ENCODE measurements at regions not wholly inside any gene's neighbourhood (a gene's known extent, or its start where the extent isn't known, plus 50 kb on each side); places are given as distances from the start of the nearest gene placed in this dataset.
"Not testable (repeated sequence)": the region's sequence is repeated elsewhere in the genome, so short reads cannot be mapped to it uniquely, and the experiment has no call there.

DNA sequence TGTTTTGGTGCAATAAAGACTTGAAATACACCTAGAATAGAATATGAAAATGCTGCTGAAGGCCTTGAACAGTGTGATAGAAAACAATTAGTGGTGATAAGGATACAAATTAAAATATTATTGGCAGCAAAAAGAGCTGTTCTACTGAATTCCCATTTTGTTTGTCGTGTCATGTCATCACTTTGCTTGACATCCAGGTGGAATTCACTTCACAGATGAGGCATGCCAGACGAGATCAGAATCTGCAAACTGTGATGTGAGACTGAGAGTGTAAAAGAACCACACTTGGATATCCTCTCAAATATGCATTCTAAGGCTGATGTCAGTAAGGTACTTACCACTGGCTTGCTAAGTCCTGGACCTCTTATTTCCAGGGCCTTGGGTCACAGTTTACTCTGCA lies 635.1 kb upstream of the STXBP6 start:
- no peak overlapping the region for H3K9ac ChIP-seq (ENCODE audit: insufficient read depth, low read length)
- H3K36me3 ChIP-seq (ENCODE audit: control insufficient read depth, insufficient read depth, low read length), result no peaks in the 10 kb centered on the region
- no peak overlapping the region for H3K4me3 ChIP-seq (replicated peaks in 1 of 4; ENCODE audit: control extremely low read depth in 1 of 4, insufficient read depth in 1 of 4, low read depth in 3 of 4, low read length in 4 of 4)
- no peaks in the 10 kb centered on the region for H3K27me3 ChIP-seq (ENCODE audit: control insufficient read depth, insufficient read depth, low read length)
- H3K79me2 ChIP-seq (ENCODE audit: control insufficient read depth, insufficient read depth, low read length), result no peaks in the 10 kb centered on the region
- TF ChIP-seq, protein P1, sequence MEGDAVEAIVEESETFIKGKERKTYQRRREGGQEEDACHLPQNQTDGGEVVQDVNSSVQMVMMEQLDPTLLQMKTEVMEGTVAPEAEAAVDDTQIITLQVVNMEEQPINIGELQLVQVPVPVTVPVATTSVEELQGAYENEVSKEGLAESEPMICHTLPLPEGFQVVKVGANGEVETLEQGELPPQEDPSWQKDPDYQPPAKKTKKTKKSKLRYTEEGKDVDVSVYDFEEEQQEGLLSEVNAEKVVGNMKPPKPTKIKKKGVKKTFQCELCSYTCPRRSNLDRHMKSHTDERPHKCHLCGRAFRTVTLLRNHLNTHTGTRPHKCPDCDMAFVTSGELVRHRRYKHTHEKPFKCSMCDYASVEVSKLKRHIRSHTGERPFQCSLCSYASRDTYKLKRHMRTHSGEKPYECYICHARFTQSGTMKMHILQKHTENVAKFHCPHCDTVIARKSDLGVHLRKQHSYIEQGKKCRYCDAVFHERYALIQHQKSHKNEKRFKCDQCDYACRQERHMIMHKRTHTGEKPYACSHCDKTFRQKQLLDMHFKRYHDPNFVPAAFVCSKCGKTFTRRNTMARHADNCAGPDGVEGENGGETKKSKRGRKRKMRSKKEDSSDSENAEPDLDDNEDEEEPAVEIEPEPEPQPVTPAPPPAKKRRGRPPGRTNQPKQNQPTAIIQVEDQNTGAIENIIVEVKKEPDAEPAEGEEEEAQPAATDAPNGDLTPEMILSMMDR (conservative IDR thresholded peaks at IDR 0.05 in 1 of 2, IDR thresholded peaks at IDR 0.05 in 1 of 2; ENCODE audit: low read depth in 1 of 2, low read length in 2 of 2), result no peak
- no peak for TF ChIP-seq EZH2 (IDR thresholded peaks at IDR 0.05; ENCODE audit: low read length, missing control alignments)
- DNase-seq (ENCODE audit: low read depth in 2 of 2), result no peak
- no peaks in the 10 kb centered on the region for H4K20me1 ChIP-seq (ENCODE audit: control insufficient read depth, extremely low read depth, insufficient read depth, low read length)
- no peak overlapping the region for H3K27ac ChIP-seq (ENCODE audit: insufficient read depth, low read length)
- no peaks in the 10 kb centered on the region for H3K4me1 ChIP-seq (ENCODE audit: control insufficient read depth, extremely low read depth, insufficient read depth, low read length)
- no peak overlapping the region for H3K4me2 ChIP-seq (ENCODE audit: extremely low read depth, insufficient read depth, low read length)
- no peak overlapping the region for H2AFZ ChIP-seq (ENCODE audit: low read length)
- H3K9me3 ChIP-seq (ENCODE audit: control insufficient read depth, insufficient read depth, low read depth, low read length), result no peaks in the 10 kb centered on the region

DNA sequence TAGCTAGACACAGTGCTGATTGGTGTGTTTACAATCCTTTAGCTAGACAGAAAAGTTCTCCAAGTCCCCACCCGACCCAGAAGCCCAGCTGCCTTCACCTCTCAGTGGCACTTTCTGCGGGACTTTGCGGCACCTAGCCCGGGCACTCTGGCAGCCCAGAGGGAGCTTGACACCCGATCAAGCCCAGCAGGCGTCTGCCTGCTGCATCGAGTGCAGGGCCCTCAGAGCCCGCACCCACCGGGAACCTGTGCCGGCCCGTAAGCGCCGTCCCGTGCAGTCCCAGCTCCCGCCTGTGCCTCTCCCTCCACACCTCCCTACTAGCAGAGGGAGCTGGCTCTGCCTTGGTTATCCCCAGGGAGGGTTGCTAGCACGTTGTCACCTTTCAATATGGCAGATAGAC lies 631.0 kb upstream of the STXBP6 start:
- H3K27me3 ChIP-seq (ENCODE audit: control insufficient read depth, insufficient read depth, low read length), result no peaks in the 10 kb centered on the region
- H3K4me2 ChIP-seq (ENCODE audit: extremely low read depth, insufficient read depth, low read length), result no peak overlapping the region
- TF ChIP-seq, protein P1 (conservative IDR thresholded peaks at IDR 0.05 in 1 of 2, IDR thresholded peaks at IDR 0.05 in 1 of 2; ENCODE audit: low read depth in 1 of 2, low read length in 2 of 2), result no peak
- no peak for TF ChIP-seq EZH2 (IDR thresholded peaks at IDR 0.05; ENCODE audit: low read length, missing control alignments)
- H3K4me3 ChIP-seq (replicated peaks in 1 of 4; ENCODE audit: control extremely low read depth in 1 of 4, insufficient read depth in 1 of 4, low read depth in 3 of 4, low read length in 4 of 4), result no peak overlapping the region
- H3K79me2 ChIP-seq (ENCODE audit: control insufficient read depth, insufficient read depth, low read length), result no peaks in the 10 kb centered on the region
- no peak overlapping the region for H2AFZ ChIP-seq (ENCODE audit: low read length)
- DNase-seq (ENCODE audit: low read depth in 2 of 2), result no peak
- H3K36me3 ChIP-seq (ENCODE audit: control insufficient read depth, insufficient read depth, low read length), result no peaks in the 10 kb centered on the region
- H3K4me1 ChIP-seq (ENCODE audit: control insufficient read depth, extremely low read depth, insufficient read depth, low read length), result no peaks in the 10 kb centered on the region
- no peak overlapping the region for H3K27ac ChIP-seq (ENCODE audit: insufficient read depth, low read length)
- H4K20me1 ChIP-seq (ENCODE audit: control insufficient read depth, extremely low read depth, insufficient read depth, low read length), result no peaks in the 10 kb centered on the region
- H3K9me3 ChIP-seq (ENCODE audit: control insufficient read depth, insufficient read depth, low read depth, low read length), result no peaks in the 10 kb centered on the region
- no peak overlapping the region for H3K9ac ChIP-seq (ENCODE audit: insufficient read depth, low read length)

DNA sequence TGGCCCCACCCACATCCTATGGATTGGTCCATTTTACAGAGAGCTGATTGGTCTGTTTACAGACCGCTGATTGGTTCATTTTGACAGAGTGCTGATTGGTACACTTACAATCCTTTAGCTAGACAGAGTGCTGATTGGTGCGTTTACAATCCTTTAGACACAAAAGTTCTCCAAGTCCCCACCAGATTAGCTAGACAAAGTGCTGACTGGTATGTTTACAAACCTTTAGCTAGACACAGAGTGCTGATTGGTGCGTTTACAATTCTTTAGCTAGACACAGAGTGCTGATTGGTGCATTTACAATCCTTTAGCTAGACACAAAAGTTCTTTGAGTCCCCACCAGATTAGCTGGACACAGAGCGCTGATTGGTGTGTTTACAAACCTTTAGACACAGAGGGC lies 630.6 kb upstream of the STXBP6 start:
- not testable (repeated sequence) for H3K27me3 ChIP-seq (ENCODE audit: control insufficient read depth, insufficient read depth, low read length); H4K20me1 ChIP-seq (ENCODE audit: control insufficient read depth, extremely low read depth, insufficient read depth, low read length); H3K9me3 ChIP-seq (ENCODE audit: control insufficient read depth, insufficient read depth, low read depth, low read length); H3K79me2 ChIP-seq (ENCODE audit: control insufficient read depth, insufficient read depth, low read length); H3K4me2 ChIP-seq (ENCODE audit: extremely low read depth, insufficient read depth, low read length); H3K4me1 ChIP-seq (ENCODE audit: control insufficient read depth, extremely low read depth, insufficient read depth, low read length); H2AFZ ChIP-seq (ENCODE audit: low read length); H3K27ac ChIP-seq (ENCODE audit: insufficient read depth, low read length); DNase-seq (ENCODE audit: low read depth in 2 of 2); H3K36me3 ChIP-seq (ENCODE audit: control insufficient read depth, insufficient read depth, low read length); H3K9ac ChIP-seq (ENCODE audit: insufficient read depth, low read length); H3K4me3 ChIP-seq (replicated peaks in 1 of 4; ENCODE audit: control extremely low read depth in 1 of 4, insufficient read depth in 1 of 4, low read depth in 3 of 4, low read length in 4 of 4)

DNA sequence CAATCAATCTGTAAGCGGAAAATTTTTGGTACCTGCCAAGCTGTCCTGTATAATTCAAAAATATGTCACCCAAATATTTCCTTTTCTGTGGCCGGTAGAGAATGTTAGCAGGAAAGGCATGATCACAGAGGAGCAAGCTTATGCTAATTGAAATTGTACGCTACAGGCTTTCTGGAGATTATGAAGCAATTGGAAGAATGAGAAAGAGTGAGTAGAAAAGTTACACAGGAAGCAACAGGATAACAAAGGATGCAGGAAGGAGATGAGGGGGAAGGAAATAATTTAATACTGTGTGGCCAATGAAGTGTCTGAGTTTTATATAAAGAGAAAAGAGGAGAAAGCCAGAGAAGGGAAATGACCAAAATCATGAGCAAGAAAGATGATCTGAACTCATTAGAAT lies 627.2 kb upstream of the STXBP6 start:
- H4K20me1 ChIP-seq (ENCODE audit: control insufficient read depth, extremely low read depth, insufficient read depth, low read length), result no peaks in the 10 kb centered on the region
- no peak overlapping the region for H3K9ac ChIP-seq (ENCODE audit: insufficient read depth, low read length)
- no peak for DNase-seq (ENCODE audit: low read depth in 2 of 2)

More for the DNA sequence above, 627.2 kb upstream of the STXBP6 start:
- no peaks in the 10 kb centered on the region for H3K9me3 ChIP-seq (ENCODE audit: control insufficient read depth, insufficient read depth, low read depth, low read length)
- H3K79me2 ChIP-seq (ENCODE audit: control insufficient read depth, insufficient read depth, low read length), result no peaks in the 10 kb centered on the region
- H2AFZ ChIP-seq (ENCODE audit: low read length), result no peak overlapping the region
- H3K36me3 ChIP-seq (ENCODE audit: control insufficient read depth, insufficient read depth, low read length), result no peaks in the 10 kb centered on the region
- no peak overlapping the region for H3K4me2 ChIP-seq (ENCODE audit: extremely low read depth, insufficient read depth, low read length)
- H3K4me3 ChIP-seq (replicated peaks in 1 of 4; ENCODE audit: control extremely low read depth in 1 of 4, insufficient read depth in 1 of 4, low read depth in 3 of 4, low read length in 4 of 4), result no peak overlapping the region
- TF ChIP-seq EZH2 (IDR thresholded peaks at IDR 0.05; ENCODE audit: low read length, missing control alignments), result no peak
- TF ChIP-seq, protein P1 (conservative IDR thresholded peaks at IDR 0.05 in 1 of 2, IDR thresholded peaks at IDR 0.05 in 1 of 2; ENCODE audit: low read depth in 1 of 2, low read length in 2 of 2), result no peak
- no peaks in the 10 kb centered on the region for H3K4me1 ChIP-seq (ENCODE audit: control insufficient read depth, extremely low read depth, insufficient read depth, low read length)
- H3K27ac ChIP-seq (ENCODE audit: insufficient read depth, low read length), result no peak overlapping the region
- H3K27me3 ChIP-seq (ENCODE audit: control insufficient read depth, insufficient read depth, low read length), result no peaks in the 10 kb centered on the region

All from fibroblast of lung (primary cell).